Coronary artery (tissue), 2 donors: ENCODE measurements at regions not wholly inside any gene's neighbourhood (a gene's known extent, or its start where the extent isn't known, plus 50 kb on each side); places are given as distances from the start of the nearest gene placed in this dataset.

Experiments
- DNase-seq: peaks from one replicate; pipeline ENCODE4 v3.0.0-alpha.2; 2017; ENCODE audit warnings: low spot score
- H3K27ac ChIP-seq, 2 donors: fragments of 200-600 bp; sonication (generic); one replicate each; pipeline ENCODE4 v1.5.1; 2016 to 2019
- H3K4me3 ChIP-seq: fragments of 200-600 bp; sonication (generic); 2 replicates; pipeline ENCODE4 v1.5.1; 2016; ENCODE audit warnings: mild to moderate bottlenecking, moderate library complexity
- CTCF ChIP-seq: fragments of 200-600 bp; sonication (generic); IDR thresholded peaks from one replicate; pipeline ENCODE4 v1.5.1; 2019; ENCODE audit warnings: antibody characterized with exemption

DNA sequence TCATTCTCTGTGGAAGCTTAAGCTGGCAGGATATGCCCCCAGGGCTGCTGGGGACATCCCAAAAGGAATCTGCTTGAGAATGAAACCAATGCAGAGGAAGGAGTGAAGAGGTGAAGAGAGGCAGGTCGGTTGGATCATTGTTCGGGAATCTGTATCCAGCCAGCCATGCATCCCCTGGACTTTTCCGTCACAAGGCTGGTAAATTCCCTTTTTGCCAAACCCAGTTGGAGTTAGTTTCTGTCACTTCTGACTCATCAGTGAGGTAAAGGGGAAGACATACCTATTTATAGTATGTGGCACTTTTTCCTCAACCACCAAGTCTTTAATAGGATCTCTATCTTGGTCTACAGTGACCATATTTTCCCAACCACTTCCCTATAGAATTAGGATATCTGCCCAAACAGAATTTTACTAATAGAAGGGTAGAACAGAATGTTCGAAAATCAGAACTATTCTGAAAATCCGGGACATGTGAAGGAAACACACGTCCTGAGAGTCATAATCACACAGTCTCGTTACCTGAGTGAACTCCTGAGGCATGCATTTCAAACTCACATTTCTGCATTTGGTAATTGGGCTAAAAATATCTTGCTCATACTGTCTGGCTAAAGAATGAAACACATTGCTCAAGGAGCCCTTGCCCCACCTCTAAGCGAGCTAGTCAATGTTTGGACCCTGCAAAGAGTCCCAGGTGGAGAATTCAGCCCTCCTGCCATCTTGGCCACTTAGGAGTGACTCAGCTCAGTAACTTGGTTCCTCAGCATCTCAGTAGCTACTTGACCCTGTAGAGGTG is 289.7 kb upstream of the ADAMTS9 start:
- DNase-seq = no peak
- H3K27ac ChIP-seq = no peak overlapping the region
- TF ChIP-seq CTCF = no peak
- no peak overlapping the region for H3K4me3 ChIP-seq

- no peak for TF ChIP-seq CTCF
- Histone ChIP-seq H3K27ac (no peak overlapping the region), H3K4me3 (no peak overlapping the region)
- DNase-seq = no peak
Observed at GRCh38 chr3:64976456-64976855, 288.7 kb upstream of the ADAMTS9 start.

GRCh38 chr3:64975147-64975546 is 287.3 kb upstream of the ADAMTS9 start:
- DNase-seq = no peak
- Histone ChIP-seq H3K27ac (no peak overlapping the region), H3K4me3 (no peak overlapping the region)
- no peak for TF ChIP-seq CTCF

DNA sequence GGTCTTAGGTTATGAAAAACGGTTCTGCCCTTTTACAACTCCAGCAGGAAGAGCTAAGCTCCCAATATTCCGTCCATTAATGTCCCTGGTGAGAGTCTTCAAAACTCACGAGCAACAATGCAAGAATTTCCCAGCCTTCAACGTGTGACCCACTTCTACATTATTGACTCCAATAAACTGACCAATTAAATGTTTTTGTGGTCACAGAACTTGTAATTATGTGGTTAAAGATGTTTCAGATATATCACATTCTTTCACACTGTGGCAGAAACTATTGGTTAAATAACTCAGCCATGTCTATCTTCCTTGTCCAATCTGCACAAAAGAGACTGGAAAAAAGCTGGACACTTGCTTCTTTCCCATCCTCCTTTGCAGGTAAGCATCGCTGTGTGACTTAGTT is 286.6 kb upstream of the ADAMTS9 start:
- no peak overlapping the region for H3K27ac ChIP-seq

DNA sequence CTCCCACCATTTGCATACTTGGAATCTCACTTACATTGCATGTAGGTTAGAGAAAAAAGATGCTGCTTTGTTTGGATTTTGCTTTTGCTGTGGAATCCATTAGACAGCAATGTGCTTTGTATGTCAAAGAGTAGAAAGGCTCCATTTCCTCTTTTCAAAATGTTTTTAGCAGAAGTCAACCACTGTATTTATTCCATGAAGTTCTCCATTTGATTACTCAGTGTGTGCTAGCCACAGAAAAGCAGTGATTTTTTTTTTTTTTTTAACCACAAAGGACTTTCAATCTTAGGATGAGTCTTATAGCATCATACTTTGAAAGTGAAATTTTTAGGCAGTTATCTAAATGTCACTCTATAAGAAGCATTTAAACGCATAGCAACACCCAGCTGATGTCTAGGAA is 285.0 kb upstream of the ADAMTS9 start:
- no peak overlapping the region for H3K4me3 ChIP-seq
- no peak for DNase-seq
- no peak overlapping the region for H3K27ac ChIP-seq
- no peak for TF ChIP-seq CTCF

More for the DNA sequence above, 286.6 kb upstream of the ADAMTS9 start:
- no peak for DNase-seq
- no peak overlapping the region for H3K4me3 ChIP-seq
- no peak for TF ChIP-seq CTCF

- no peak for TF ChIP-seq CTCF
- no peak overlapping the region for H3K27ac ChIP-seq
- DNase-seq = no peak
- H3K4me3 ChIP-seq = no peak overlapping the region
Observed at GRCh38 chr3:64971602-64972001, 283.8 kb upstream of the ADAMTS9 start.

- no peak for TF ChIP-seq CTCF
Observed at GRCh38 chr3:64970634-64971033, 282.8 kb upstream of the ADAMTS9 start.

More at GRCh38 chr3:64970634-64971033, 282.8 kb upstream of the ADAMTS9 start:
- no peak for DNase-seq
- no peak overlapping the region for H3K27ac ChIP-seq
- H3K4me3 ChIP-seq = no peak overlapping the region
